H1 (cell line): ENCODE measurements at regions not wholly inside any gene's neighbourhood (a gene's known extent, or its start where the extent isn't known, plus 50 kb on each side); places are given as distances from the start of the nearest gene placed in this dataset.

Experiments used
- CTCF ChIA-PET: fragments of 300-600 bp; sonication (Branson Sonifier 250); formaldehyde crosslinking; loops from one replicate; lab custom pipeline; 2021; ENCODE audit not compliant: partially characterized antibody; lab: Charles Lee
- POLR2A ChIA-PET: fragments of 300-600 bp; sonication (Branson Sonifier 250); formaldehyde crosslinking; loops from one replicate; lab custom pipeline; 2021; ENCODE audit warnings: inconsistent platforms; ENCODE audit not compliant: partially characterized antibody; lab: Charles Lee
- DNase-seq, 2 experiments: peaks; one replicate each; pipeline versions ENCODE4 v3.0.0 to v3.0.0-alpha.2; 2010 to 2022; ENCODE audit warnings: low spot score in 2 of 2, low read depth in 1 of 2, mixed read lengths in 1 of 2
- FAIRE-seq: peaks from 2 replicates; lab custom pipeline; 2011; peaks lifted over from hg19 to GRCh38; lab: Jason Lieb, UNC
- H2AFZ ChIP-seq: 2 replicates; pipeline ENCODE4 v1.8.1; 2012; ENCODE audit warnings: low read length, inconsistent platforms
- H2AK5ac ChIP-seq: 2 replicates; pipeline ENCODE4 v1.6.1; 2013; ENCODE audit warnings: low read depth, low read length
- H2BK120ac ChIP-seq: replicated peaks from 2 replicates; pipeline ENCODE3; 2013; ENCODE audit warnings: low read depth, low read length, inconsistent platforms
- H2BK12ac ChIP-seq: 2 replicates; pipeline ENCODE4 v1.6.1; 2013; ENCODE audit warnings: low read depth, low read length
- H2BK15ac ChIP-seq: 2 replicates; pipeline ENCODE4 v1.6.1; 2013; ENCODE audit warnings: low read length
- H2BK20ac ChIP-seq: 2 replicates; pipeline ENCODE4 v1.6.1; 2013; ENCODE audit warnings: low read length
- H2BK5ac ChIP-seq: 2 replicates; pipeline ENCODE4 v1.6.1; 2013; ENCODE audit warnings: low read depth, low read length
- H3K14ac ChIP-seq: 2 replicates; pipeline ENCODE4 v1.6.1; 2013; ENCODE audit warnings: inconsistent platforms; ENCODE audit not compliant: insufficient read length
- H3K18ac ChIP-seq: 2 replicates; pipeline ENCODE4 v1.6.1; 2013; ENCODE audit warnings: low read length; ENCODE audit errors: extremely low read depth
- H3K23ac ChIP-seq: 2 replicates; pipeline ENCODE4 v1.6.1; 2013; ENCODE audit warnings: inconsistent platforms; ENCODE audit not compliant: insufficient read length
- H3K23me2 ChIP-seq: 2 replicates; pipeline ENCODE4 v1.6.1; 2013; ENCODE audit warnings: low read depth, low read length
- H3K27ac ChIP-seq: 2 replicates; pipeline ENCODE4 v1.6.1; 2011; ENCODE audit warnings: low read depth, low read length, inconsistent platforms
- H3K27me3 ChIP-seq, 4 experiments: replicated peaks in 1 of 4; 1 replicate in 1 of 4; 2 replicates in 3 of 4; pipeline versions ENCODE4 v1.6.1 to v1.8.1; 2011 to 2013; ENCODE audit warnings: low read length in 3 of 4, mild to moderate bottlenecking in 3 of 4, inconsistent platforms in 2 of 4, mixed read lengths in 2 of 4, moderate library complexity in 1 of 4; ENCODE audit not compliant: control insufficient read depth in 3 of 4, insufficient read depth in 3 of 4; ENCODE audit errors: extremely low read depth in 1 of 4
- H3K36me3 ChIP-seq, 4 experiments: 2 replicates each; pipeline versions ENCODE4 v1.6.1 to v1.8.1; 2011 to 2013; ENCODE audit warnings: mild to moderate bottlenecking in 4 of 4, low read length in 3 of 4, moderate library complexity in 2 of 4, control low read depth in 1 of 4, inconsistent platforms in 1 of 4; ENCODE audit not compliant: insufficient read depth in 4 of 4, control insufficient read depth in 2 of 4
- H3K4ac ChIP-seq: replicated peaks from 2 replicates; pipeline ENCODE3; 2013; ENCODE audit warnings: low read length, low read depth, mixed read lengths, inconsistent platforms; ENCODE audit not compliant: insufficient read length
- H3K4me1 ChIP-seq, 4 experiments: replicated peaks in 1 of 4; 1 replicate in 1 of 4; 2 replicates in 3 of 4; pipeline versions ENCODE4 v1.6.1 to v1.8.1; 2011 to 2013; ENCODE audit warnings: low read length in 3 of 4, inconsistent platforms in 2 of 4, mixed read lengths in 1 of 4; ENCODE audit not compliant: insufficient read depth in 4 of 4, control insufficient read depth in 3 of 4
- H3K4me2 ChIP-seq, 2 experiments: 2 replicates each; pipeline versions ENCODE4 v1.6.1 to v1.8.1; 2011 to 2013; ENCODE audit warnings: low read depth in 2 of 2, low read length in 2 of 2, control low read depth in 1 of 2, inconsistent platforms in 1 of 2, mild to moderate bottlenecking in 1 of 2; ENCODE audit not compliant: insufficient read depth in 1 of 2
- H3K4me3 ChIP-seq, 4 experiments: fragments of 200-600, 300-600 bp in 1 of 4; sonication (generic), shearing (Covaris generic), sonication (Bioruptor Twin) in 1 of 4; 2 replicates each; pipeline versions ENCODE4 v1.5.1 to v1.8.1; 2011 to 2016; ENCODE audit warnings: low read length in 4 of 4, low read depth in 3 of 4, control low read depth in 2 of 4, inconsistent platforms in 2 of 4, mild to moderate bottlenecking in 2 of 4, mixed read lengths in 1 of 4, moderate library complexity in 1 of 4; ENCODE audit not compliant: insufficient read depth in 2 of 4; ENCODE audit errors: extremely low read depth in 1 of 4
- H3K56ac ChIP-seq: replicated peaks from 2 replicates; pipeline ENCODE3; 2013; ENCODE audit warnings: low read depth, mild to moderate bottlenecking, mixed read lengths, low read length, inconsistent platforms; ENCODE audit not compliant: insufficient read length
- H3K79me1 ChIP-seq: 2 replicates; pipeline ENCODE4 v1.6.1; 2013; ENCODE audit warnings: low read depth, low read length, control low read depth
- H3K79me2 ChIP-seq, 2 experiments: 2 replicates each; pipeline versions ENCODE4 v1.6.1 to v1.8.1; 2012 to 2013; ENCODE audit warnings: low read length in 2 of 2, mild to moderate bottlenecking in 2 of 2, inconsistent platforms in 1 of 2; ENCODE audit not compliant: insufficient read depth in 2 of 2, control insufficient read depth in 1 of 2
- H3K9ac ChIP-seq, 4 experiments: replicated peaks in 1 of 4; 1 replicate in 1 of 4; 2 replicates in 3 of 4; pipeline versions ENCODE4 v1.6.1 to v1.8.1; 2011 to 2013; ENCODE audit warnings: low read depth in 3 of 4, low read length in 3 of 4, control low read depth in 2 of 4, mild to moderate bottlenecking in 2 of 4, moderate library complexity in 2 of 4, inconsistent platforms in 1 of 4; ENCODE audit errors: extremely low read depth in 1 of 4
- H3K9me3 ChIP-seq, 2 experiments: 2 replicates each; pipeline versions ENCODE4 v1.6.1 to v1.8.1; 2012 to 2013; ENCODE audit warnings: mild to moderate bottlenecking in 2 of 2, moderate library complexity in 2 of 2, control low read depth in 1 of 2, inconsistent platforms in 1 of 2, low read depth in 1 of 2, low read length in 1 of 2, mixed read lengths in 1 of 2; ENCODE audit not compliant: insufficient read depth in 2 of 2
- H4K20me1 ChIP-seq, 2 experiments: replicated peaks in 1 of 2; 2 replicates each; pipeline versions ENCODE3 to v1.8.1; 2011 to 2013; ENCODE audit warnings: inconsistent platforms in 2 of 2, low read length in 2 of 2, mild to moderate bottlenecking in 1 of 2; ENCODE audit not compliant: insufficient read depth in 2 of 2, control insufficient read depth in 1 of 2
- H4K5ac ChIP-seq: 2 replicates; pipeline ENCODE4 v1.6.1; 2013; ENCODE audit warnings: low read length, low read depth, mixed read lengths, inconsistent platforms; ENCODE audit not compliant: insufficient read length
- H4K8ac ChIP-seq: 2 replicates; pipeline ENCODE4 v1.8.0; 2013; ENCODE audit warnings: mild to moderate bottlenecking, moderate library complexity, low read length, inconsistent platforms; ENCODE audit not compliant: insufficient read depth; ENCODE audit errors: extremely low read depth
- H4K91ac ChIP-seq: replicated peaks from 2 replicates; pipeline ENCODE3; 2013; ENCODE audit warnings: low read length, mixed read lengths, inconsistent platforms; ENCODE audit not compliant: insufficient read length
- CBX8 ChIP-seq: fragments of 300-800, 300-1000 bp; sonication (generic); IDR thresholded peaks from 2 replicates; pipeline ENCODE4 v1.7.1; 2016; ENCODE audit warnings: low read depth, low read length, borderline replicate concordance
- PHF8 ChIP-seq: fragments of 200-600 bp; sonication (generic); conservative IDR thresholded peaks from 2 replicates; pipeline ENCODE4 v1.7.1; 2012; ENCODE audit warnings: low read depth, mild to moderate bottlenecking, inconsistent platforms, low read length, moderate library complexity
- WGBS, 2 experiments: shearing (Covaris generic) in 1 of 2; methylation state at CpG; one replicate each; pipeline versions ENCODE4 v1.1.6 to v1.1.7; 2013 to 2015; ENCODE audit warnings: low lambda C conversion rate in 2 of 2, mixed read lengths in 2 of 2, inconsistent platforms in 1 of 2, low coverage in 1 of 2, missing lambda C conversion rate in 1 of 2; ENCODE audit not compliant: insufficient replicate concordance in 2 of 2, insufficient coverage in 1 of 2, insufficient read length in 1 of 2; ENCODE audit errors: extremely low coverage in 1 of 2, missing lambda C conversion rate in 1 of 2; 5-methylcytosine and 5-hydroxymethylcytosine counted together

- Histone ChIP-seq H2AK5ac (no peak overlapping the region), H2BK20ac (no peak overlapping the region), H3K23me2 (no peaks in the 10 kb centered on the region), H3K9me3 (no peaks in the 10 kb centered on the region), H3K36me3 (no peaks in the 10 kb centered on the region), H4K8ac (no peak overlapping the region), H3K14ac (no peak overlapping the region), H3K18ac (no peak overlapping the region), H2BK12ac (no peak overlapping the region), H4K20me1 (no peaks in the 10 kb centered on the region), H3K4me3 (no peak overlapping the region), H3K4ac (no peak overlapping the region), H3K27me3 (no peaks in the 10 kb centered on the region), H3K56ac (no peak overlapping the region), H3K79me1 (no peaks in the 10 kb centered on the region), H3K4me2 (no peak overlapping the region), H2BK5ac (no peak overlapping the region), H4K91ac (no peak overlapping the region), H3K79me2 (no peaks in the 10 kb centered on the region), H3K4me1 (0 out of 7 replicates have a peak, but pooled peaks cover 0 to 2% (median 0%) of the 10 kb centered on the region in 4 experiments), H3K9ac (no peak overlapping the region), H4K5ac (no peak overlapping the region), H2BK15ac (no peak overlapping the region), H2AFZ (no peak overlapping the region), H3K27ac (no peak overlapping the region), H3K23ac (no peak overlapping the region), H2BK120ac (no peak overlapping the region)
- no peak for DNase-seq
- POLR2A ChIA-PET: no interaction called here
- TF ChIP-seq PHF8 (no peak), CBX8 (no peak)
- 100% methylated on average over 2 of the region's 2 CpGs; no CpG with 5 or more reads in 1 of the 2 experiments for WGBS, 2 experiments
- FAIRE-seq: no peak
- CTCF ChIA-PET: interaction anchor here (1.3 to 1.4 kb wide), 2 partner anchors 12 to 32 kb away, joined by 3 to 4 read pairs; no protein-coding TSS in a partner anchor
These were observed 399.8 kb upstream of the MON1B start for GRCh38 chr16:76791151-76791550.
